Lower leg skin (tissue), 4 donors: ENCODE measurements at regions not wholly inside any gene's neighbourhood (a gene's known extent, or its start where the extent isn't known, plus 50 kb on each side); places are given as distances from the start of the nearest gene placed in this dataset.
"Not testable (repeated sequence)": the region's sequence is repeated elsewhere in the genome, so short reads cannot be mapped to it uniquely, and the experiment has no call there.

Experiments used
- DNase-seq, 2 donors: peaks; one replicate each; pipeline ENCODE4 v3.0.0-alpha.2; 2019; ENCODE audit warnings: low spot score in 2 of 2
- H3K4me3 ChIP-seq: fragments of 200-600 bp; sonication (generic); 2 replicates; pipeline ENCODE4 v1.5.1; 2017; ENCODE audit warnings: mild to moderate bottlenecking, low read depth; ENCODE audit not compliant: poor library complexity, severe bottlenecking
- CTCF ChIP-seq, 3 donors: fragments of 450-650 bp; IDR thresholded peaks; one replicate each; pipeline ENCODE4 v1.5.1; 2016; ENCODE audit warnings: antibody characterized with exemption in 3 of 3, mild to moderate bottlenecking in 3 of 3, moderate library complexity in 2 of 3
- POLR2A ChIP-seq, 2 donors: fragments of 450-650 bp; IDR thresholded peaks; one replicate each; pipeline ENCODE4 v1.6.1; 2016 to 2017; ENCODE audit warnings: antibody characterized with exemption in 2 of 2, mild to moderate bottlenecking in 1 of 2, moderate library complexity in 1 of 2
- WGBS, 2 donors: methylation state at CpG; one replicate each; pipeline ENCODE4 v1.1.5; 2018; 5-methylcytosine and 5-hydroxymethylcytosine counted together
- intact Hi-C: fragments of 100-400 bp; cut with DNase I; formaldehyde crosslinking; loops from one replicate; pipeline ENCODE4 v1.15.0; 2023; ENCODE audit warnings: low total_unique reads

GRCh38 chr3:95227092-95227491 is 1164.2 kb downstream of the NSUN3 start:
- 88 to 89% methylated on average over 4 of the region's 4 CpGs for WGBS, 2 donors
- intact Hi-C loops: no loop called here
- DNase-seq: no peak
- no peak overlapping the region for H3K4me3 ChIP-seq
- TF ChIP-seq POLR2A (IDR thresholded peaks at IDR 0.05): no peak
- no peak for TF ChIP-seq CTCF (IDR thresholded peaks at IDR 0.05)

- no peak for TF ChIP-seq POLR2A (IDR thresholded peaks at IDR 0.05)
- no peak for TF ChIP-seq CTCF (IDR thresholded peaks at IDR 0.05)
- no peak overlapping the region for H3K4me3 ChIP-seq
- 89 to 90% methylated on average over 7 of the region's 7 CpGs for WGBS, 2 donors
- intact Hi-C loops: no loop called here
- no peak for DNase-seq
Measured at GRCh38 chr3:95228416-95228815, 1165.6 kb downstream of the NSUN3 start.

GRCh38 chr3:95235916-95236315 is 1173.1 kb downstream of the NSUN3 start:
- no peak overlapping the region for H3K4me3 ChIP-seq
- intact Hi-C loops: no loop called here
- DNase-seq: no peak
- TF ChIP-seq POLR2A (IDR thresholded peaks at IDR 0.05): no peak
- TF ChIP-seq CTCF (IDR thresholded peaks at IDR 0.05): no peak

GRCh38 chr3:95237783-95238182 is 1174.9 kb downstream of the NSUN3 start:
- H3K4me3 ChIP-seq: no peak overlapping the region
- no peak for DNase-seq
- TF ChIP-seq POLR2A (IDR thresholded peaks at IDR 0.05) (no peak), CTCF (IDR thresholded peaks at IDR 0.05) (no peak)
- intact Hi-C loops: no loop called here
- WGBS, 2 donors: 45 to 47% methylated on average over 2 of the region's 2 CpGs

- no peak overlapping the region for H3K4me3 ChIP-seq
- 63 to 65% methylated on average over 2 of the region's 2 CpGs for WGBS, 2 donors
Measured at GRCh38 chr3:95240395-95240794, 1177.5 kb downstream of the NSUN3 start.

GRCh38 chr3:95241256-95241655 is 1178.4 kb downstream of the NSUN3 start:
- H3K4me3 ChIP-seq, intact Hi-C loops: not testable (repeated sequence)
- 87% methylated on average over 9 of the region's 9 CpGs for WGBS, 2 donors
- DNase-seq: peak in 1 of 2 donors; percentile 53

More at GRCh38 chr3:95240395-95240794, 1177.5 kb downstream of the NSUN3 start:
- TF ChIP-seq CTCF (IDR thresholded peaks at IDR 0.05) (no peak), POLR2A (IDR thresholded peaks at IDR 0.05) (no peak)
- intact Hi-C loops: no loop called here
- DNase-seq: peak in 1 of 2 donors; percentile 56
